GM12878 (cell line): ENCODE measurements at regions not wholly inside any gene's neighbourhood (a gene's known extent, or its start where the extent isn't known, plus 50 kb on each side); places are given as distances from the start of the nearest gene placed in this dataset.

Experiments
- BHLHE40 ChIP-seq, 2 experiments: fragments of 450-650 bp in 1 of 2; IDR thresholded peaks; 2 replicates each; pipeline ENCODE4 v1.6.1; 2011 to 2017; ENCODE audit warnings: low read depth in 2 of 2, borderline replicate concordance in 1 of 2, improper control_type of control experiment in 1 of 2, low read length in 1 of 2, mild to moderate bottlenecking in 1 of 2
- CTCF ChIP-seq, 3 experiments: IDR thresholded peaks in 2 of 3; conservative IDR thresholded peaks in 1 of 3; 2 replicates each; pipeline ENCODE4 v1.5.1; 2011; ENCODE audit warnings: low read depth in 3 of 3, low read length in 3 of 3, mild to moderate bottlenecking in 3 of 3, control low read depth in 2 of 3, moderate library complexity in 2 of 3, inconsistent platforms in 1 of 3, mixed read lengths in 1 of 3; ENCODE audit not compliant: control insufficient read depth in 2 of 3, insufficient read depth in 1 of 3; ENCODE audit errors: extremely low read depth in 1 of 3
- EGR1 ChIP-seq, 2 experiments: IDR thresholded peaks; 1 replicate in 1 of 2; 2 replicates in 1 of 2; pipeline ENCODE4 v1.6.1; 2011 to 2012; ENCODE audit warnings: low read depth in 2 of 2, low read length in 2 of 2, borderline replicate concordance in 1 of 2, mild to moderate bottlenecking in 1 of 2, moderate library complexity in 1 of 2
- EP300 ChIP-seq, 2 experiments: fragments of 150-350 bp in 1 of 2; IDR thresholded peaks; 2 replicates each; pipeline ENCODE4 v1.6.1; 2011 to 2012; ENCODE audit warnings: low read depth in 2 of 2, low read length in 2 of 2, borderline replicate concordance in 1 of 2, improper control_type of control experiment in 1 of 2, inconsistent platforms in 1 of 2; ENCODE audit not compliant: control insufficient read depth in 1 of 2
- FOXM1 ChIP-seq: IDR thresholded peaks from 2 replicates; pipeline ENCODE4 v1.6.1; 2012; ENCODE audit warnings: low read depth, mild to moderate bottlenecking, inconsistent platforms, low read length, moderate library complexity
- POLR2A ChIP-seq: IDR thresholded peaks from 2 replicates; pipeline ENCODE4 v1.6.1; 2011; ENCODE audit warnings: low read depth, mild to moderate bottlenecking, low read length
- RCOR1 ChIP-seq: conservative IDR thresholded peaks from 2 replicates; pipeline ENCODE4 v1.6.1; 2012; ENCODE audit warnings: low read depth, low read length, improper control_type of control experiment
- SMARCA5 ChIP-seq: fragments of 450-650 bp; IDR thresholded peaks from 2 replicates; pipeline ENCODE4 v1.6.1; 2017; ENCODE audit warnings: mild to moderate bottlenecking
- SUZ12 ChIP-seq: fragments of 200-600 bp; sonication (generic); IDR thresholded peaks from one replicate; pipeline ENCODE4 v1.6.1; 2018; ENCODE audit warnings: antibody characterized with exemption, mild to moderate bottlenecking; ENCODE audit not compliant: unreplicated experiment
- ZBTB33 ChIP-seq: fragments of 450-650 bp; IDR thresholded peaks from 2 replicates; pipeline ENCODE4 v1.6.1; 2017; ENCODE audit warnings: mild to moderate bottlenecking

- no peak for TF ChIP-seq ZBTB33
- no peak for TF ChIP-seq RCOR1
- TF ChIP-seq SMARCA5: no peak
- TF ChIP-seq BHLHE40 (IDR thresholded peaks at IDR 0.05; ENCODE audit: borderline replicate concordance in 1 of 2, low read depth in 2 of 2, low read length in 1 of 2): no peak
- TF ChIP-seq POLR2A: no peak
- TF ChIP-seq EGR1 (IDR thresholded peaks at IDR 0.05; ENCODE audit: borderline replicate concordance in 1 of 2, low read depth in 2 of 2, low read length in 2 of 2): no peak
- no peak for TF ChIP-seq SUZ12
- no peak for TF ChIP-seq CTCF (IDR thresholded peaks at IDR 0.05 in 2 of 3, conservative IDR thresholded peaks at IDR 0.05 in 1 of 3; ENCODE audit: control insufficient read depth in 2 of 3, extremely low read depth in 1 of 3, insufficient read depth in 1 of 3, low read depth in 3 of 3, low read length in 3 of 3)
- TF ChIP-seq EP300 (IDR thresholded peaks at IDR 0.05; ENCODE audit: borderline replicate concordance in 1 of 2, control insufficient read depth in 1 of 2, low read depth in 2 of 2, low read length in 2 of 2): no peak
- TF ChIP-seq FOXM1: no peak
Measured at GRCh38 chr5:121497176-121497575, 354.5 kb upstream of the FTMT start.
